ENCODE measurements at regions not wholly inside any gene's neighbourhood (a gene's known extent, or its start where the extent isn't known, plus 50 kb on each side); places are given as distances from the start of the nearest gene placed in this dataset.

- H3K4me1 ChIP-seq (ENCODE audit: control insufficient read depth, extremely low read depth, insufficient read depth, low read length) = no peaks in the 10 kb centered on the region
- no peaks in the 10 kb centered on the region for H3K9me1 ChIP-seq (ENCODE audit: control insufficient read depth, extremely low read depth, insufficient read depth, low read length)
- no peak for TF ChIP-seq CTCF (optimal IDR thresholded peaks at IDR 0.05 in 1 of 3, IDR thresholded peaks at IDR 0.05 in 1 of 3, conservative IDR thresholded peaks at IDR 0.05 in 1 of 3; ENCODE audit: extremely low read depth in 1 of 3, insufficient read depth in 2 of 3, low read length in 3 of 3)
- TF ChIP-seq EZH2 (IDR thresholded peaks at IDR 0.05; ENCODE audit: low read length) = no peak
- dilution Hi-C loops (cut with MboI; ENCODE audit: extremely low pct_ligation_motif_present, low sequenced_read_pairs) = no loop called here
- no peaks in the 10 kb centered on the region for H3K36me3 ChIP-seq (ENCODE audit: control insufficient read depth in 2 of 2, extremely low read depth in 1 of 2, insufficient read depth in 2 of 2, low read length in 2 of 2)
- no peaks in the 10 kb centered on the region for H3K9me3 ChIP-seq (ENCODE audit: control insufficient read depth, low read depth, low read length)
- DNase-seq (ENCODE audit: low read depth, low spot score) = no peak
- no peak overlapping the region for H3K4me2 ChIP-seq (ENCODE audit: control insufficient read depth, extremely low read depth, insufficient read depth, low read depth, low read length)
- no peak overlapping the region for H2AFZ ChIP-seq (ENCODE audit: control insufficient read depth, low read length)
- H4K20me1 ChIP-seq (ENCODE audit: control insufficient read depth, extremely low read depth, insufficient read depth, low read length) = no peaks in the 10 kb centered on the region
- no peaks in the 10 kb centered on the region for H3K79me2 ChIP-seq (ENCODE audit: control insufficient read depth, insufficient read depth, low read length)
- H3K9ac ChIP-seq (ENCODE audit: control insufficient read depth, extremely low read depth, insufficient read depth, low read length) = no peak overlapping the region
- no peak overlapping the region for H3K4me3 ChIP-seq (ENCODE audit: control insufficient read depth in 2 of 3, extremely low read depth in 1 of 3, insufficient read depth in 2 of 3, low read depth in 1 of 3, low read length in 3 of 3)
- no peak overlapping the region for H3K27ac ChIP-seq (ENCODE audit: control insufficient read depth, insufficient read depth, low read length)
- FAIRE-seq = no peak
- no peaks in the 10 kb centered on the region for H3K27me3 ChIP-seq (ENCODE audit: control insufficient read depth, extremely low read depth, insufficient read depth, low read length)
Observed at GRCh38 chr4:12122316-12122715, 693.6 kb upstream of the HS3ST1 start.

GRCh38 chr4:12120968-12121367, 692.3 kb upstream of the HS3ST1 start:
- Histone ChIP-seq H3K9me3 (ENCODE audit: control insufficient read depth, low read depth, low read length) (no peaks in the 10 kb centered on the region), H3K9me1 (ENCODE audit: control insufficient read depth, extremely low read depth, insufficient read depth, low read length) (no peaks in the 10 kb centered on the region), H3K4me3 (ENCODE audit: control insufficient read depth in 2 of 3, extremely low read depth in 1 of 3, insufficient read depth in 2 of 3, low read depth in 1 of 3, low read length in 3 of 3) (no peak overlapping the region), H3K79me2 (ENCODE audit: control insufficient read depth, insufficient read depth, low read length) (no peaks in the 10 kb centered on the region), H3K27ac (ENCODE audit: control insufficient read depth, insufficient read depth, low read length) (no peak overlapping the region), H2AFZ (ENCODE audit: control insufficient read depth, low read length) (no peak overlapping the region), H3K4me2 (ENCODE audit: control insufficient read depth, extremely low read depth, insufficient read depth, low read depth, low read length) (no peak overlapping the region), H3K27me3 (ENCODE audit: control insufficient read depth, extremely low read depth, insufficient read depth, low read length) (no peaks in the 10 kb centered on the region), H3K9ac (ENCODE audit: control insufficient read depth, extremely low read depth, insufficient read depth, low read length) (no peak overlapping the region), H4K20me1 (ENCODE audit: control insufficient read depth, extremely low read depth, insufficient read depth, low read length) (no peaks in the 10 kb centered on the region), H3K36me3 (ENCODE audit: control insufficient read depth in 2 of 2, extremely low read depth in 1 of 2, insufficient read depth in 2 of 2, low read length in 2 of 2) (no peaks in the 10 kb centered on the region), H3K4me1 (ENCODE audit: control insufficient read depth, extremely low read depth, insufficient read depth, low read length) (no peaks in the 10 kb centered on the region)
- FAIRE-seq (no peak), DNase-seq (ENCODE audit: low read depth, low spot score) (no peak)
- TF ChIP-seq EZH2 (IDR thresholded peaks at IDR 0.05; ENCODE audit: low read length) (no peak), CTCF (optimal IDR thresholded peaks at IDR 0.05 in 1 of 3, IDR thresholded peaks at IDR 0.05 in 1 of 3, conservative IDR thresholded peaks at IDR 0.05 in 1 of 3; ENCODE audit: extremely low read depth in 1 of 3, insufficient read depth in 2 of 3, low read length in 3 of 3) (no peak)
- dilution Hi-C loops (cut with MboI; ENCODE audit: extremely low pct_ligation_motif_present, low sequenced_read_pairs) = no loop called here

All from keratinocyte (primary cell).